ENCODE measurements at regions not wholly inside any gene's neighbourhood (a gene's known extent, or its start where the extent isn't known, plus 50 kb on each side); places are given as distances from the start of the nearest gene placed in this dataset.

- peaks cover 3% of the 10 kb centered on the region for H3K36me3 Mint-ChIP-seq (ENCODE audit: low read depth, unreplicated experiment)
- no peak for TF ChIP-seq CTCF (IDR thresholded peaks at IDR 0.05; ENCODE audit: unreplicated experiment)
- H3K4me3 Mint-ChIP-seq (ENCODE audit: unreplicated experiment) = no peak overlapping the region
- H3K27ac Mint-ChIP-seq (ENCODE audit: unreplicated experiment) = no peak overlapping the region
- no peaks in the 10 kb centered on the region for H3K9me3 Mint-ChIP-seq (ENCODE audit: unreplicated experiment)
- no peak for DNase-seq (ENCODE audit: low spot score)
- peaks cover 12% of the 10 kb centered on the region for H3K4me1 Mint-ChIP-seq (ENCODE audit: unreplicated experiment)
- no peaks in the 10 kb centered on the region for H3K27me3 Mint-ChIP-seq (ENCODE audit: unreplicated experiment)
These were observed 191.4 kb downstream of the ZBTB18 start for GRCh38 chr1:244242446-244242845.

GRCh38 chr1:244246334-244246733 lies 195.3 kb downstream of the ZBTB18 start:
- no peaks in the 10 kb centered on the region for H3K36me3 Mint-ChIP-seq (ENCODE audit: low read depth, unreplicated experiment)
- H3K4me1 Mint-ChIP-seq (ENCODE audit: unreplicated experiment) = peaks cover 25% of the 10 kb centered on the region
- no peak for DNase-seq (ENCODE audit: low spot score)
- no peaks in the 10 kb centered on the region for H3K9me3 Mint-ChIP-seq (ENCODE audit: unreplicated experiment)
- no peak overlapping the region for H3K27ac Mint-ChIP-seq (ENCODE audit: unreplicated experiment)
- no peak for TF ChIP-seq CTCF (IDR thresholded peaks at IDR 0.05; ENCODE audit: unreplicated experiment)
- no peak overlapping the region for H3K4me3 Mint-ChIP-seq (ENCODE audit: unreplicated experiment)
- H3K27me3 Mint-ChIP-seq (ENCODE audit: unreplicated experiment) = peaks cover 2% of the 10 kb centered on the region

GRCh38 chr1:244248426-244248825 lies 197.3 kb downstream of the ZBTB18 start:
- Mint-ChIP-seq H3K9me3 (ENCODE audit: unreplicated experiment) (no peaks in the 10 kb centered on the region), H3K36me3 (ENCODE audit: low read depth, unreplicated experiment) (no peaks in the 10 kb centered on the region), H3K4me1 (ENCODE audit: unreplicated experiment) (peaks cover 19% of the 10 kb centered on the region), H3K27ac (ENCODE audit: unreplicated experiment) (peak overlapping the region; percentile 67), H3K4me3 (ENCODE audit: unreplicated experiment) (no peak overlapping the region), H3K27me3 (ENCODE audit: unreplicated experiment) (peaks cover 2% of the 10 kb centered on the region)
- TF ChIP-seq CTCF (IDR thresholded peaks at IDR 0.05; ENCODE audit: unreplicated experiment) = no peak
- no peak for DNase-seq (ENCODE audit: low spot score)

- Mint-ChIP-seq H3K27me3 (ENCODE audit: unreplicated experiment) (peaks cover 2% of the 10 kb centered on the region), H3K27ac (ENCODE audit: unreplicated experiment) (no peak overlapping the region), H3K4me1 (ENCODE audit: unreplicated experiment) (peaks cover 21% of the 10 kb centered on the region), H3K4me3 (ENCODE audit: unreplicated experiment) (no peak overlapping the region), H3K36me3 (ENCODE audit: low read depth, unreplicated experiment) (no peaks in the 10 kb centered on the region), H3K9me3 (ENCODE audit: unreplicated experiment) (no peaks in the 10 kb centered on the region)
- no peak for DNase-seq (ENCODE audit: low spot score)
- TF ChIP-seq CTCF (IDR thresholded peaks at IDR 0.05; ENCODE audit: unreplicated experiment) = no peak
These were observed 199.5 kb downstream of the ADSS2 start for GRCh38 chr1:244252211-244252610.

GRCh38 chr1:244254467-244254866 lies 197.2 kb downstream of the ADSS2 start:
- TF ChIP-seq CTCF (IDR thresholded peaks at IDR 0.05; ENCODE audit: unreplicated experiment) = no peak
- peaks cover 3% of the 10 kb centered on the region for H3K4me1 Mint-ChIP-seq (ENCODE audit: unreplicated experiment)
- DNase-seq (ENCODE audit: low spot score) = no peak
- H3K9me3 Mint-ChIP-seq (ENCODE audit: unreplicated experiment) = no peaks in the 10 kb centered on the region
- no peaks in the 10 kb centered on the region for H3K36me3 Mint-ChIP-seq (ENCODE audit: low read depth, unreplicated experiment)
- H3K27ac Mint-ChIP-seq (ENCODE audit: unreplicated experiment) = no peak overlapping the region
- no peaks in the 10 kb centered on the region for H3K27me3 Mint-ChIP-seq (ENCODE audit: unreplicated experiment)
- H3K4me3 Mint-ChIP-seq (ENCODE audit: unreplicated experiment) = no peak overlapping the region

All from endothelial cell (in vitro differentiated cells).